ENCODE measurements at regions not wholly inside any gene's neighbourhood (a gene's known extent, or its start where the extent isn't known, plus 50 kb on each side); places are given as distances from the start of the nearest gene placed in this dataset.

- no peak overlapping the region for H3K27ac ChIP-seq
- no peaks in the 10 kb centered on the region for H3K4me1 ChIP-seq (replicated peaks)
- H3K9me3 ChIP-seq, result no peaks in the 10 kb centered on the region
- no peak for DNase-seq (ENCODE audit: low spot score)
- no peaks in the 10 kb centered on the region for H3K36me3 ChIP-seq
- no peak for TF ChIP-seq CTCF (IDR thresholded peaks at IDR 0.05)
- TF ChIP-seq POLR2AphosphoS5 (IDR thresholded peaks at IDR 0.05), result no peak
- TF ChIP-seq POLR2A (IDR thresholded peaks at IDR 0.05), result no peak
- intact Hi-C loops (cut with DNase I), result no loop called here
- 16% methylated on average over 2 of the region's 2 CpGs for WGBS
- no peaks in the 10 kb centered on the region for H3K27me3 ChIP-seq (replicated peaks; ENCODE audit: insufficient read depth)
- no peak overlapping the region for H3K4me3 ChIP-seq
These were observed 401.3 kb downstream of the PCDH17 start for GRCh38 chr13:58032676-58033460.

GRCh38 chr13:58043971-58044370, 412.4 kb downstream of the PCDH17 start:
- DNase-seq (ENCODE audit: low spot score), result no peak
- no peak overlapping the region for H3K27ac ChIP-seq
- intact Hi-C loops (cut with DNase I), result no loop called here
- no peaks in the 10 kb centered on the region for H3K9me3 ChIP-seq
- 70% methylated on average over 2 of the region's 2 CpGs for WGBS
- H3K36me3 ChIP-seq, result no peaks in the 10 kb centered on the region
- no peaks in the 10 kb centered on the region for H3K27me3 ChIP-seq (replicated peaks; ENCODE audit: insufficient read depth)
- no peak for TF ChIP-seq CTCF (IDR thresholded peaks at IDR 0.05)
- no peak for TF ChIP-seq POLR2A (IDR thresholded peaks at IDR 0.05)
- TF ChIP-seq POLR2AphosphoS5 (IDR thresholded peaks at IDR 0.05), result no peak
- no peak overlapping the region for H3K4me3 ChIP-seq
- H3K4me1 ChIP-seq (replicated peaks), result no peaks in the 10 kb centered on the region

- H3K27me3 ChIP-seq (replicated peaks; ENCODE audit: insufficient read depth), result no peaks in the 10 kb centered on the region
- H3K4me1 ChIP-seq (replicated peaks), result no peaks in the 10 kb centered on the region
- WGBS, result 95% methylated on average over 1 of the region's 1 CpG
- H3K36me3 ChIP-seq, result no peaks in the 10 kb centered on the region
- intact Hi-C loops (cut with DNase I), result no loop called here
- no peak overlapping the region for H3K27ac ChIP-seq
- TF ChIP-seq CTCF (IDR thresholded peaks at IDR 0.05) (no peak), POLR2A (IDR thresholded peaks at IDR 0.05) (no peak), POLR2AphosphoS5 (IDR thresholded peaks at IDR 0.05) (no peak)
- DNase-seq (ENCODE audit: low spot score), result no peak
- H3K9me3 ChIP-seq, result no peaks in the 10 kb centered on the region
- H3K4me3 ChIP-seq, result no peak overlapping the region
These were observed 417.1 kb downstream of the PCDH17 start for GRCh38 chr13:58048670-58049069.

- Histone ChIP-seq H3K4me3 (no peak overlapping the region), H3K27me3 (replicated peaks; ENCODE audit: insufficient read depth) (no peaks in the 10 kb centered on the region), H3K9me3 (no peaks in the 10 kb centered on the region), H3K36me3 (no peaks in the 10 kb centered on the region), H3K27ac (no peak overlapping the region), H3K4me1 (replicated peaks) (no peaks in the 10 kb centered on the region)
- no peak for TF ChIP-seq POLR2A (IDR thresholded peaks at IDR 0.05)
- no peak for TF ChIP-seq POLR2AphosphoS5 (IDR thresholded peaks at IDR 0.05)
- no peak for TF ChIP-seq CTCF (IDR thresholded peaks at IDR 0.05)
- 26% methylated on average over 4 of the region's 4 CpGs for WGBS
- no peak for DNase-seq (ENCODE audit: low spot score)
- intact Hi-C loops (cut with DNase I), result no loop called here
These were observed 419.9 kb downstream of the PCDH17 start for GRCh38 chr13:58051396-58051795.

- no peak overlapping the region for H3K4me3 ChIP-seq
- no peaks in the 10 kb centered on the region for H3K27me3 ChIP-seq (replicated peaks; ENCODE audit: insufficient read depth)
- no peaks in the 10 kb centered on the region for H3K9me3 ChIP-seq
- H3K36me3 ChIP-seq, result no peaks in the 10 kb centered on the region
- intact Hi-C loops (cut with DNase I), result no loop called here
- TF ChIP-seq POLR2AphosphoS5 (IDR thresholded peaks at IDR 0.05), result no peak
- no peak for TF ChIP-seq POLR2A (IDR thresholded peaks at IDR 0.05)
- no peak for TF ChIP-seq CTCF (IDR thresholded peaks at IDR 0.05)
- WGBS, result 72% methylated on average over 5 of the region's 5 CpGs
- no peak overlapping the region for H3K27ac ChIP-seq
- H3K4me1 ChIP-seq (replicated peaks), result no peaks in the 10 kb centered on the region
- no peak for DNase-seq (ENCODE audit: low spot score)
These were observed 420.3 kb downstream of the PCDH17 start for GRCh38 chr13:58051807-58052375.

All from prostate gland (tissue), 2 donors.